SK-N-SH (cell line): ENCODE measurements at regions not wholly inside any gene's neighbourhood (a gene's known extent, or its start where the extent isn't known, plus 50 kb on each side); places are given as distances from the start of the nearest gene placed in this dataset.

Experiments used
- EP300 ChIP-seq, 2 experiments: IDR thresholded peaks; 2 replicates each; pipeline versions ENCODE4 v1.4.0 to v1.6.1; 2012; ENCODE audit warnings: borderline replicate concordance in 1 of 2, low read depth in 1 of 2, low read length in 1 of 2
- GABPA ChIP-seq: IDR thresholded peaks from 2 replicates; pipeline ENCODE4 v1.4.0; 2012; ENCODE audit warnings: low read depth, mild to moderate bottlenecking
- RCOR1 ChIP-seq: fragments of 150-350 bp; IDR thresholded peaks from 2 replicates; pipeline ENCODE4 v1.6.1; 2017; ENCODE audit warnings: antibody characterized with exemption, low read length
- YY1 ChIP-seq: IDR thresholded peaks from 2 replicates; pipeline ENCODE4 v1.4.0; 2012; ENCODE audit warnings: low read depth, mild to moderate bottlenecking
- TF ChIP-seq, protein P1 (sequence below): fragments of 200-600 bp; sonication (generic); IDR thresholded peaks from 2 replicates; pipeline ENCODE4 v1.6.1; 2017; ENCODE audit warnings: antibody characterized with exemption, mild to moderate bottlenecking, moderate library complexity
- TF ChIP-seq, protein P2 (sequence below): IDR thresholded peaks from 2 replicates; pipeline ENCODE4 v1.6.1; 2012; ENCODE audit warnings: mild to moderate bottlenecking, low read depth, low read length, moderate library complexity

DNA sequence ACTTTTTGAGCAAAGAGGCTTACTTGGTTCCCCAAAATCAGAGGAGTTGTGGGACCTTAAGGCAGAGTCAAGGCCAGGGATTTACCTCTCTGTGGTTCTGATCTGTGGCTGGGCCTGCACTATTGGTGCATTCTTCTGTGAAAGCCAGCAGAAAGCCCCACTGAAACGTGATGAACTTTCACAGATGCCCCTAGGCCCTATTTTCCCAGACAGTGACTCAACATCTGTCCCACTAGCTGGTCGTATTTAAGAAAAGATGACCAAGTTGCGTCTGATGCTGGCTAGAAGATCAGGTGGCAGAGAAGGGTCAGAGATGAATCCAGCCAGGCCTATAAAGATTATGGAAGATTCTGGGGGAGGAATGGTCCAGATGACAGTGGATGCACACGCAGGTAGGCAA, 153.1 kb downstream of the ACTL7B start:
- TF ChIP-seq, protein P1, sequence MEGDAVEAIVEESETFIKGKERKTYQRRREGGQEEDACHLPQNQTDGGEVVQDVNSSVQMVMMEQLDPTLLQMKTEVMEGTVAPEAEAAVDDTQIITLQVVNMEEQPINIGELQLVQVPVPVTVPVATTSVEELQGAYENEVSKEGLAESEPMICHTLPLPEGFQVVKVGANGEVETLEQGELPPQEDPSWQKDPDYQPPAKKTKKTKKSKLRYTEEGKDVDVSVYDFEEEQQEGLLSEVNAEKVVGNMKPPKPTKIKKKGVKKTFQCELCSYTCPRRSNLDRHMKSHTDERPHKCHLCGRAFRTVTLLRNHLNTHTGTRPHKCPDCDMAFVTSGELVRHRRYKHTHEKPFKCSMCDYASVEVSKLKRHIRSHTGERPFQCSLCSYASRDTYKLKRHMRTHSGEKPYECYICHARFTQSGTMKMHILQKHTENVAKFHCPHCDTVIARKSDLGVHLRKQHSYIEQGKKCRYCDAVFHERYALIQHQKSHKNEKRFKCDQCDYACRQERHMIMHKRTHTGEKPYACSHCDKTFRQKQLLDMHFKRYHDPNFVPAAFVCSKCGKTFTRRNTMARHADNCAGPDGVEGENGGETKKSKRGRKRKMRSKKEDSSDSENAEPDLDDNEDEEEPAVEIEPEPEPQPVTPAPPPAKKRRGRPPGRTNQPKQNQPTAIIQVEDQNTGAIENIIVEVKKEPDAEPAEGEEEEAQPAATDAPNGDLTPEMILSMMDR, result no peak
- TF ChIP-seq RCOR1 (no peak), GABPA (no peak), EP300 (IDR thresholded peaks at IDR 0.05; ENCODE audit: borderline replicate concordance in 1 of 2, low read depth in 1 of 2, low read length in 1 of 2) (no peak), YY1 (no peak)
- TF ChIP-seq, protein P2, sequence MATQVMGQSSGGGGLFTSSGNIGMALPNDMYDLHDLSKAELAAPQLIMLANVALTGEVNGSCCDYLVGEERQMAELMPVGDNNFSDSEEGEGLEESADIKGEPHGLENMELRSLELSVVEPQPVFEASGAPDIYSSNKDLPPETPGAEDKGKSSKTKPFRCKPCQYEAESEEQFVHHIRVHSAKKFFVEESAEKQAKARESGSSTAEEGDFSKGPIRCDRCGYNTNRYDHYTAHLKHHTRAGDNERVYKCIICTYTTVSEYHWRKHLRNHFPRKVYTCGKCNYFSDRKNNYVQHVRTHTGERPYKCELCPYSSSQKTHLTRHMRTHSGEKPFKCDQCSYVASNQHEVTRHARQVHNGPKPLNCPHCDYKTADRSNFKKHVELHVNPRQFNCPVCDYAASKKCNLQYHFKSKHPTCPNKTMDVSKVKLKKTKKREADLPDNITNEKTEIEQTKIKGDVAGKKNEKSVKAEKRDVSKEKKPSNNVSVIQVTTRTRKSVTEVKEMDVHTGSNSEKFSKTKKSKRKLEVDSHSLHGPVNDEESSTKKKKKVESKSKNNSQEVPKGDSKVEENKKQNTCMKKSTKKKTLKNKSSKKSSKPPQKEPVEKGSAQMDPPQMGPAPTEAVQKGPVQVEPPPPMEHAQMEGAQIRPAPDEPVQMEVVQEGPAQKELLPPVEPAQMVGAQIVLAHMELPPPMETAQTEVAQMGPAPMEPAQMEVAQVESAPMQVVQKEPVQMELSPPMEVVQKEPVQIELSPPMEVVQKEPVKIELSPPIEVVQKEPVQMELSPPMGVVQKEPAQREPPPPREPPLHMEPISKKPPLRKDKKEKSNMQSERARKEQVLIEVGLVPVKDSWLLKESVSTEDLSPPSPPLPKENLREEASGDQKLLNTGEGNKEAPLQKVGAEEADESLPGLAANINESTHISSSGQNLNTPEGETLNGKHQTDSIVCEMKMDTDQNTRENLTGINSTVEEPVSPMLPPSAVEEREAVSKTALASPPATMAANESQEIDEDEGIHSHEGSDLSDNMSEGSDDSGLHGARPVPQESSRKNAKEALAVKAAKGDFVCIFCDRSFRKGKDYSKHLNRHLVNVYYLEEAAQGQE, result no peak
